Endothelial cell of umbilical vein (primary cell): ENCODE measurements at regions not wholly inside any gene's neighbourhood (a gene's known extent, or its start where the extent isn't known, plus 50 kb on each side); places are given as distances from the start of the nearest gene placed in this dataset.

Experiments
- BruUV-seq: library from RNA; stranded (reverse); fragments of 400-500 nt; replicated peaks from 2 replicates; lab custom pipeline; 2021; lab: Mats Ljungman, UMichigan
- CTCF ChIA-PET: fragments of 300-600, 350-600 bp; sonication (Branson Sonifier 250); formaldehyde crosslinking; loops from one replicate; lab custom pipeline; 2021; ENCODE audit warnings: antibody characterized with exemption, inconsistent platforms; lab: Charles Lee
- POLR2A ChIA-PET: fragments of 300-600, 350-600 bp; sonication (Branson Sonifier 250); formaldehyde crosslinking; loops from one replicate; lab custom pipeline; 2021; ENCODE audit warnings: antibody characterized with exemption, inconsistent platforms; lab: Charles Lee
- DNase-seq: peaks from one replicate; pipeline ENCODE4 v3.0.0-alpha.2; 2011; ENCODE audit warnings: low read depth, low spot score
- FAIRE-seq: peaks from 2 replicates; lab custom pipeline; 2011; peaks lifted over from hg19 to GRCh38; lab: Jason Lieb, UNC
- H2AFZ ChIP-seq: 2 replicates; pipeline ENCODE4 v1.6.0; 2012; ENCODE audit warnings: low read depth, low read length, control low read depth, inconsistent platforms
- H3K27ac ChIP-seq: 2 replicates; pipeline ENCODE4 v1.5.1; 2011; ENCODE audit warnings: low read depth, mild to moderate bottlenecking, control low read depth, low read length, moderate library complexity; ENCODE audit not compliant: insufficient read depth
- H3K27me3 ChIP-seq, 2 experiments: 2 replicates each; pipeline versions ENCODE4 v1.6.0 to v1.6.1; 2011; ENCODE audit warnings: low read length in 2 of 2, mixed read lengths in 1 of 2; ENCODE audit not compliant: control insufficient read depth in 2 of 2, insufficient read depth in 2 of 2
- H3K36me3 ChIP-seq, 2 experiments: 2 replicates in 1 of 2; 3 replicates in 1 of 2; pipeline ENCODE4 v1.5.1; 2011; ENCODE audit warnings: low read length in 2 of 2, mild to moderate bottlenecking in 1 of 2, moderate library complexity in 1 of 2; ENCODE audit not compliant: control insufficient read depth in 2 of 2, insufficient read depth in 2 of 2; ENCODE audit errors: extremely low read depth in 1 of 2
- H3K4me1 ChIP-seq: 3 replicates; pipeline ENCODE4 v1.5.1; 2011; ENCODE audit warnings: mild to moderate bottlenecking, low read length; ENCODE audit not compliant: control insufficient read depth, insufficient read depth; ENCODE audit errors: extremely low read depth
- H3K4me2 ChIP-seq: 2 replicates; pipeline ENCODE4 v1.6.1; 2011; ENCODE audit warnings: low read length, control low read depth, mixed read lengths; ENCODE audit not compliant: insufficient read depth
- H3K4me3 ChIP-seq, 3 experiments: fragments of 200-600 bp in 1 of 3; sonication (generic), shearing (Covaris generic) in 1 of 3; replicated peaks in 1 of 3; 2 replicates each; pipeline ENCODE4 v1.5.1; 2011 to 2016; ENCODE audit warnings: control low read depth in 3 of 3, low read length in 3 of 3, mild to moderate bottlenecking in 2 of 3, inconsistent platforms in 1 of 3, low read depth in 1 of 3, moderate library complexity in 1 of 3; ENCODE audit not compliant: insufficient read depth in 1 of 3
- H3K79me2 ChIP-seq: 2 replicates; pipeline ENCODE4 v1.6.0; 2012; ENCODE audit warnings: low read length, inconsistent platforms; ENCODE audit not compliant: control insufficient read depth, insufficient read depth
- H3K9ac ChIP-seq: replicated peaks from 2 replicates; pipeline ENCODE3; 2011; ENCODE audit warnings: low read length, control low read depth; ENCODE audit not compliant: insufficient read depth; ENCODE audit errors: extremely low read depth
- H3K9me1 ChIP-seq: replicated peaks from 3 replicates; pipeline ENCODE4 v1.6.0; 2011; ENCODE audit warnings: mild to moderate bottlenecking, low read length; ENCODE audit not compliant: control insufficient read depth, insufficient read depth; ENCODE audit errors: extremely low read depth
- H3K9me3 ChIP-seq: replicated peaks from 2 replicates; pipeline ENCODE4 v1.5.1; 2012; ENCODE audit warnings: low read length, inconsistent platforms; ENCODE audit not compliant: control insufficient read depth, insufficient read depth
- H4K20me1 ChIP-seq: replicated peaks from 2 replicates; pipeline ENCODE3; 2011; ENCODE audit warnings: mild to moderate bottlenecking, low read length; ENCODE audit not compliant: control insufficient read depth, insufficient read depth; ENCODE audit errors: extremely low read depth
- CTCF ChIP-seq, 2 donors: IDR thresholded peaks; 1 replicate in 1 of 2; 2 replicates in 1 of 2; pipeline ENCODE4 v1.5.1; 2011; ENCODE audit warnings: low read length in 2 of 2, mild to moderate bottlenecking in 2 of 2, moderate library complexity in 2 of 2, control low read depth in 1 of 2, inconsistent platforms in 1 of 2, low read depth in 1 of 2; ENCODE audit not compliant: insufficient read depth in 1 of 2; ENCODE audit errors: extremely low read depth in 1 of 2
- EZH2 ChIP-seq: IDR thresholded peaks from 2 replicates; pipeline ENCODE4 v1.6.1; 2012; ENCODE audit warnings: borderline replicate concordance, low read depth, mild to moderate bottlenecking, moderate library complexity, low read length, inconsistent platforms; ENCODE audit not compliant: severe bottlenecking
- FOS ChIP-seq: IDR thresholded peaks from 2 replicates; pipeline ENCODE4 v1.6.1; 2011; ENCODE audit warnings: mild to moderate bottlenecking, low read length, moderate library complexity, borderline replicate concordance; ENCODE audit not compliant: insufficient read depth
- GATA2 ChIP-seq: IDR thresholded peaks from 2 replicates; pipeline ENCODE4 v1.7.0; 2011; ENCODE audit warnings: low read depth, mild to moderate bottlenecking, moderate library complexity, mixed read lengths, low read length; ENCODE audit not compliant: insufficient read length, insufficient read depth
- JUN ChIP-seq: IDR thresholded peaks from 2 replicates; pipeline ENCODE4 v1.6.1; 2011; ENCODE audit warnings: borderline replicate concordance, low read depth; ENCODE audit not compliant: insufficient read length, insufficient read depth
- MAX ChIP-seq: IDR thresholded peaks from 2 replicates; pipeline ENCODE4 v1.6.1; 2011; ENCODE audit not compliant: insufficient read depth, insufficient read length
- MYC ChIP-seq: IDR thresholded peaks from one replicate; pipeline ENCODE4 v1.6.1; 2011; ENCODE audit warnings: mild to moderate bottlenecking, low read depth, low read length
- POLR2A ChIP-seq: IDR thresholded peaks from 2 replicates; pipeline ENCODE4 v1.6.1; 2012; ENCODE audit warnings: low read depth, mild to moderate bottlenecking, control low read depth, low read length
- POLR2AphosphoS5 ChIP-seq: IDR thresholded peaks from 2 replicates; pipeline ENCODE4 v1.6.1; 2012; ENCODE audit warnings: low read depth, mild to moderate bottlenecking, control low read depth, low read length, moderate library complexity; ENCODE audit not compliant: insufficient read depth
- dilution Hi-C: fragments of 300-500 bp; cut with MboI; formaldehyde crosslinking; loops from one replicate; pipeline ENCODE4 v1.15.0; 2019; ENCODE audit warnings: low sequenced_read_pairs; ENCODE audit not compliant: extremely low pct_ligation_motif_present
- intact Hi-C: fragments of 100-400 bp; cut with micrococcal nuclease; formaldehyde crosslinking; loops from one replicate; pipeline ENCODE4 v1.10.0; 2022

- no peaks in the 10 kb centered on the region for H3K36me3 ChIP-seq
- ChIA-PET POLR2A (no interaction called here), CTCF (no interaction called here)
- no peak for FAIRE-seq
- intact Hi-C loops (no loop called here), dilution Hi-C loops (no loop called here)
- no peaks in the 10 kb centered on the region for H3K9me1 ChIP-seq
- no peak overlapping the region for H3K4me2 ChIP-seq
- H3K4me1 ChIP-seq, result peaks cover 3% of the 10 kb centered on the region
- no peaks in the 10 kb centered on the region for H4K20me1 ChIP-seq
- no peaks in the 10 kb centered on the region for H3K79me2 ChIP-seq
- no peaks in the 10 kb centered on the region for H3K9me3 ChIP-seq
- H3K9ac ChIP-seq, result no peak overlapping the region
- TF ChIP-seq MAX (no peak), POLR2AphosphoS5 (no peak), MYC (no peak), EZH2 (no peak), FOS (no peak), GATA2 (no peak), CTCF (IDR thresholded peaks at IDR 0.05; ENCODE audit: extremely low read depth in 1 of 2, insufficient read depth in 1 of 2, low read depth in 1 of 2, low read length in 2 of 2) (no peak), POLR2A (no peak), JUN (no peak)
- no peak overlapping the region for H3K27ac ChIP-seq
- H3K27me3 ChIP-seq, result peaks cover 13 to 26% of the 10 kb centered on the region in 2 experiments
- H3K4me3 ChIP-seq, result no peak overlapping the region
- no peak for DNase-seq
- H2AFZ ChIP-seq, result no peak overlapping the region
- BruUV-seq, result no TSS peak
Measured at GRCh38 chr14:22174412-22175277, 414.4 kb downstream of the DAD1 start.
